ENCODE measurements at regions not wholly inside any gene's neighbourhood (a gene's known extent, or its start where the extent isn't known, plus 50 kb on each side); places are given as distances from the start of the nearest gene placed in this dataset.

GRCh38 chr11:122322329-122322728 is 206.3 kb upstream of the BLID start:
- TF ChIP-seq CTCF (IDR thresholded peaks at IDR 0.05; ENCODE audit: control insufficient read depth, extremely low read depth, insufficient read depth): no peak

GRCh38 chr11:122320671-122321070 is 204.7 kb upstream of the BLID start:
- DNase-seq (ENCODE audit: low read depth): no peak
- no peak for TF ChIP-seq CTCF (IDR thresholded peaks at IDR 0.05; ENCODE audit: control insufficient read depth, extremely low read depth, insufficient read depth)
- no peak overlapping the region for H3K4me3 ChIP-seq (ENCODE audit: low read depth, low read length)

More at GRCh38 chr11:122322329-122322728, 206.3 kb upstream of the BLID start:
- H3K4me3 ChIP-seq (ENCODE audit: low read depth, low read length): no peak overlapping the region
- DNase-seq (ENCODE audit: low read depth): no peak

- DNase-seq (ENCODE audit: low read depth): no peak
- no peak overlapping the region for H3K4me3 ChIP-seq (ENCODE audit: low read depth, low read length)
- no peak for TF ChIP-seq CTCF (IDR thresholded peaks at IDR 0.05; ENCODE audit: control insufficient read depth, extremely low read depth, insufficient read depth)
These were observed 203.9 kb upstream of the BLID start for GRCh38 chr11:122319691-122320620.

DNA sequence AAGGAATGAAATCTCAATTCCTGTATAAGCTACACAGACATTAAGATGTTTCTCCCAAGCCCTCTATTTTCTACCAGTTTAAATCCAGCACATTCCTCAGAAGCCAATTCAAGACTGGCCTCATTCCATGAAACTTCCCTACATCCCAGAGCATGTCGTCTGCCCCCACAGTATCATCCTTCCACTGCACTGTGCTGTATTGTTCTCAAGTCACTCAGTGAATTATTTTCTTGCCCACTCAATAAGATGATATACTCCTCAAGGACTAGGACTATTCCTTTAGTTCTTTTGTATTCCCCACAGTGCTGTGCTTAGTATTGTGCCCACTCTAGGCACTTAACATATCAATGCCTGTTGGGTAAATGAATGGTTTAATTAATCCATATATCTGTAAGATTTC is 203.1 kb upstream of the BLID start:
- H3K4me3 ChIP-seq (ENCODE audit: low read depth, low read length): no peak overlapping the region
- TF ChIP-seq CTCF (IDR thresholded peaks at IDR 0.05; ENCODE audit: control insufficient read depth, extremely low read depth, insufficient read depth): no peak
- DNase-seq (ENCODE audit: low read depth): no peak

- no peak for DNase-seq (ENCODE audit: low read depth)
- TF ChIP-seq CTCF (IDR thresholded peaks at IDR 0.05; ENCODE audit: control insufficient read depth, extremely low read depth, insufficient read depth): no peak
These were observed 201.3 kb upstream of the BLID start for GRCh38 chr11:122317305-122317704.

GRCh38 chr11:122313581-122313980 is 197.6 kb upstream of the BLID start:
- DNase-seq (ENCODE audit: low read depth): no peak
- H3K4me3 ChIP-seq (ENCODE audit: low read depth, low read length): no peak overlapping the region
- TF ChIP-seq CTCF (IDR thresholded peaks at IDR 0.05; ENCODE audit: control insufficient read depth, extremely low read depth, insufficient read depth): no peak

More at GRCh38 chr11:122317305-122317704, 201.3 kb upstream of the BLID start:
- no peak overlapping the region for H3K4me3 ChIP-seq (ENCODE audit: low read depth, low read length)
